Breast epithelium (tissue), 4 donors: ENCODE measurements at regions not wholly inside any gene's neighbourhood (a gene's known extent, or its start where the extent isn't known, plus 50 kb on each side); places are given as distances from the start of the nearest gene placed in this dataset.
A peak's percentile ranks its signal among the peaks of the same experiment; 100 is the strongest.

ENCODE experiments used
- DNase-seq, 2 donors: peaks; one replicate each; pipeline ENCODE4 v3.0.0-alpha.2; 2019; ENCODE audit warnings: low spot score in 2 of 2
- H3K27ac ChIP-seq, 2 donors: fragments of 200-600 bp; sonication (generic) in 1 of 2; one replicate each; pipeline ENCODE4 v1.5.1; 2016 to 2019; ENCODE audit warnings: mild to moderate bottlenecking in 1 of 2
- H3K27me3 ChIP-seq, 2 donors: fragments of 200-600 bp; sonication (generic) in 1 of 2; one replicate each; pipeline versions ENCODE4 v1.5.1 to v1.6.0; 2017 to 2019; ENCODE audit warnings: control low read depth in 1 of 2, mild to moderate bottlenecking in 1 of 2
- H3K36me3 ChIP-seq: fragments of 200-600 bp; one replicate; pipeline ENCODE4 v1.5.1; 2019
- H3K4me1 ChIP-seq, 2 donors: fragments of 200-600 bp; sonication (generic); one replicate each; pipeline ENCODE4 v1.5.1; 2016 to 2019; ENCODE audit warnings: control low read depth in 1 of 2
- H3K4me3 ChIP-seq, 3 donors: fragments of 200-600 bp; sonication (generic); 1 replicate in 2 of 3; 2 replicates in 1 of 3; pipeline ENCODE4 v1.5.1; 2016 to 2019; ENCODE audit warnings: mild to moderate bottlenecking in 3 of 3, moderate library complexity in 2 of 3
- H3K9me3 ChIP-seq, 2 donors: fragments of 200-600 bp; sonication (generic) in 1 of 2; one replicate each; pipeline ENCODE4 v1.5.1; 2016 to 2019; ENCODE audit warnings: control low read depth in 1 of 2
- POLR2A ChIP-seq: fragments of 450-650 bp; IDR thresholded peaks from one replicate; pipeline ENCODE4 v1.6.1; 2016; ENCODE audit warnings: antibody characterized with exemption, mild to moderate bottlenecking, moderate library complexity
- POLR2AphosphoS5 ChIP-seq, 3 donors: sonication (generic); formaldehyde crosslinking; IDR thresholded peaks; one replicate each; pipeline ENCODE4 v1.6.1; 2017; ENCODE audit warnings: antibody characterized with exemption in 3 of 3
- intact Hi-C: fragments of 100-400 bp; cut with DNase I; formaldehyde crosslinking; loops from one replicate; pipeline ENCODE4 v1.15.1; 2023; ENCODE audit warnings: low total_unique reads
- TF ChIP-seq, protein P1 (sequence below), 3 donors: fragments of 450-650 bp; IDR thresholded peaks; one replicate each; pipeline ENCODE4 v1.5.1; 2016 to 2017; ENCODE audit warnings: antibody characterized with exemption in 3 of 3, mild to moderate bottlenecking in 3 of 3, moderate library complexity in 3 of 3

DNA sequence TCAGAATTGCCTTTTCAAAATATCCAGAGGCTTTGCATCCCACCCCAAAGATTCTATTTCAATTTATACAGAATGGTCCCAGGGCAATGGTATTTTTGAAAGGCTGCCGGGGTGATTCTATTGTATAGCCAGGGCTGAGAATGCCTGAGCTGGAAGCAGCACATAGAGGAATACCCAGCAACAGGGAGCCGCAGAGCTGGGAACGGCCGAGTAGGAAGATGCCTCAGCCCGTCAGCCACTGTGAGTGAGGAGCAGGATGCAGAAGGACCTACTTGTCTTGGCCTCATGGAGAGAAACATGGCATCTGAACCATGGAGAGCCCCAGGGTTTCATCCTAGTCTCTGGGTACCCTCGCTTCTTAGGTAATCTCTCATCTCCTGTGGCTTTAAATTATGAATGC is 170.8 kb upstream of the FHL2 start:
- Histone ChIP-seq H3K27me3 (no peaks in the 10 kb centered on the region), H3K4me1 (no peaks in the 10 kb centered on the region), H3K9me3 (no peaks in the 10 kb centered on the region), H3K4me3 (no peak overlapping the region), H3K27ac (no peak overlapping the region), H3K36me3 (no peaks in the 10 kb centered on the region)
- intact Hi-C loops = no loop called here
- TF ChIP-seq POLR2AphosphoS5 (IDR thresholded peaks at IDR 0.05) (no peak), POLR2A (no peak)
- TF ChIP-seq, protein P1, sequence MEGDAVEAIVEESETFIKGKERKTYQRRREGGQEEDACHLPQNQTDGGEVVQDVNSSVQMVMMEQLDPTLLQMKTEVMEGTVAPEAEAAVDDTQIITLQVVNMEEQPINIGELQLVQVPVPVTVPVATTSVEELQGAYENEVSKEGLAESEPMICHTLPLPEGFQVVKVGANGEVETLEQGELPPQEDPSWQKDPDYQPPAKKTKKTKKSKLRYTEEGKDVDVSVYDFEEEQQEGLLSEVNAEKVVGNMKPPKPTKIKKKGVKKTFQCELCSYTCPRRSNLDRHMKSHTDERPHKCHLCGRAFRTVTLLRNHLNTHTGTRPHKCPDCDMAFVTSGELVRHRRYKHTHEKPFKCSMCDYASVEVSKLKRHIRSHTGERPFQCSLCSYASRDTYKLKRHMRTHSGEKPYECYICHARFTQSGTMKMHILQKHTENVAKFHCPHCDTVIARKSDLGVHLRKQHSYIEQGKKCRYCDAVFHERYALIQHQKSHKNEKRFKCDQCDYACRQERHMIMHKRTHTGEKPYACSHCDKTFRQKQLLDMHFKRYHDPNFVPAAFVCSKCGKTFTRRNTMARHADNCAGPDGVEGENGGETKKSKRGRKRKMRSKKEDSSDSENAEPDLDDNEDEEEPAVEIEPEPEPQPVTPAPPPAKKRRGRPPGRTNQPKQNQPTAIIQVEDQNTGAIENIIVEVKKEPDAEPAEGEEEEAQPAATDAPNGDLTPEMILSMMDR (IDR thresholded peaks at IDR 0.05) = no peak
- no peak for DNase-seq

DNA sequence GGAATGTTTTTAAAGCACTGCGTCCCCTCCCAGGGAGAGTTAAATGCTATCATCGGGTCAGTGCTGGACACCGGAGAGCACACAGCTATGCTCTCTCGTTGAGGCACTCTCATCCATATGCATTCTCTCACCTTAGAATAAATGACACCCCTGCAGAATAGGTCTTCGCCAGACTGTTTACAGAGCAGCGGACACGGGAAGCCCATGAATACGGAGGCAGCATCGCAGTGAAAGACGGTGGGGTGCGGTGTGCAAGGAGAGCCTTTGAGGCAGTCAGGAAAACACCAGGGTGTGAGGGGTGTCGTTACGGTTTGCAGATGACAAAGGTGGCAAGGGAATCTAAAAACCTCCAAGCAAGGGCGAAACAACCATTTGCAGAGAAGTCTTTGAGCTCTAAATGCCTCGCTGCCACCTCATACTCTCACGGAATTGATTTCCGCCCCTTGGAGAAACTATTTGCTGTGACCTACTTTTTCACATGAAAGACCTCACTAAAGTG is 169.2 kb upstream of the FHL2 start:
- TF ChIP-seq POLR2A (no peak), POLR2AphosphoS5 (IDR thresholded peaks at IDR 0.05) (no peak)
- TF ChIP-seq, protein P1 (IDR thresholded peaks at IDR 0.05) = no peak
- Histone ChIP-seq H3K36me3 (no peaks in the 10 kb centered on the region), H3K9me3 (no peaks in the 10 kb centered on the region), H3K27ac (no peak overlapping the region), H3K27me3 (no peaks in the 10 kb centered on the region), H3K4me3 (peak overlapping the region in 1 of 3 donors; percentile 1), H3K4me1 (no peaks in the 10 kb centered on the region)
- intact Hi-C loops = no loop called here
- no peak for DNase-seq

DNA sequence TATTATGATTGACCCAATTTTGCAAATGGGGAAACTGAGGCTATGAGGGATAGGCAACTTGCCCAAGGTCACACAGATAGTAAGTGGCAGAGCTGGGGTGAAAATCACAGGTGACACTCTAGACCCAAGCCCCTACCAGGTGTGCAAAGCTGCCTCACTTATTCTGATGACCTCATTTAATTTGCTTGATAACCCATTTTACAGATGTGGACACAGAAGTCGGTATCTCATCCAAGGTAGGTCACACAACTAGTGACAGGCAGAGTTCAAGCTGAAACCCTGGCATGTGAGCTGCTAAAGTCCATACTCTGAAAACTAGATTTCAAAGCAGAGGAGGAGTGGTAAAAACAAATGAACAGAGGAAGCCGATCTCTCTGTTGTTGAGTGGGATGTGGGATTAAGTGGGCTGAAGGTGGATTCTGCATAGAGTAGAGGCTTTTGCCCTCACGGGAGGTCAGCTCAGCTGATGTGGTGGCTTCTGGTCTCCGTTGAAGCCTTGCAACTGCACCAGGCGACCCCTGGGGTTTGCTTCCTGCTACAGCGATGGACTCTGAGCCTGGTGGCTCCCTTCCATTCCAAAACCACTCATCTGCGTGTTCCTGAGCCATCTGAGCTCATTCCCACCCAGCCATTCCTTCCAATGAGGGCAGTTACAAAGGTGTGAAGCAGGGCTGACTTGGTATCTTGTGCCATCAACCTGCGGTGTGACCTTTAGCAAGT is 164.3 kb upstream of the FHL2 start:
- Histone ChIP-seq H3K27ac (no peak overlapping the region), H3K4me3 (no peak overlapping the region), H3K9me3 (no peaks in the 10 kb centered on the region), H3K27me3 (no peaks in the 10 kb centered on the region), H3K36me3 (no peaks in the 10 kb centered on the region), H3K4me1 (no peaks in the 10 kb centered on the region)
- no peak for DNase-seq
- TF ChIP-seq POLR2AphosphoS5 (IDR thresholded peaks at IDR 0.05) (no peak), POLR2A (no peak)
- TF ChIP-seq, protein P1 (IDR thresholded peaks at IDR 0.05) = no peak
- intact Hi-C loops = no loop called here

DNA sequence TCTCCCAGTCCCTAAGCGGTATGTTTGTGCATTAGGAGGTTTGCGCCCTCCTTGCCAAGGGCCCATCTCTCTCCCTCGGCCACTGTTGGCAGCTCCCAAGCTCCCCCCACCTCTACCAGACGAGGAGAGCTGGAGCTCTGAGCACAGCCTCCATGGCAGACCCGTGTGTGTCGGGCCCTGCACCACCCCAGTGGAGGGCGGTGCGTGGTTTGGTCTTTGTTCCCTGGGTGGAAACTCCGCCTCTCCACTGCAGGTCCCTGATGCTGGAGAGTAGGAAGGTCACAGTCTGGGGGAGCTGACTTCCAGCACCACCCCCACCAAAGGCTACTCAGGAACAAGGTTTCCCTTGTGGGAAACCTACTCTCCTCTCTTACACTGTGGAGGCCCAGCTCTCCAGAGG is 162.6 kb upstream of the FHL2 start:
- Histone ChIP-seq H3K27ac (peak overlapping the region in 1 of 2 donors; percentile 7), H3K4me1 (peaks cover 0 to 5% of the 10 kb centered on the region in 2 donors), H3K36me3 (no peaks in the 10 kb centered on the region), H3K4me3 (no peak overlapping the region), H3K9me3 (no peaks in the 10 kb centered on the region), H3K27me3 (no peaks in the 10 kb centered on the region)
- TF ChIP-seq POLR2A (no peak), POLR2AphosphoS5 (IDR thresholded peaks at IDR 0.05) (no peak)
- TF ChIP-seq, protein P1 (IDR thresholded peaks at IDR 0.05) = no peak
- DNase-seq = no peak
- intact Hi-C loops = no loop called here

DNA sequence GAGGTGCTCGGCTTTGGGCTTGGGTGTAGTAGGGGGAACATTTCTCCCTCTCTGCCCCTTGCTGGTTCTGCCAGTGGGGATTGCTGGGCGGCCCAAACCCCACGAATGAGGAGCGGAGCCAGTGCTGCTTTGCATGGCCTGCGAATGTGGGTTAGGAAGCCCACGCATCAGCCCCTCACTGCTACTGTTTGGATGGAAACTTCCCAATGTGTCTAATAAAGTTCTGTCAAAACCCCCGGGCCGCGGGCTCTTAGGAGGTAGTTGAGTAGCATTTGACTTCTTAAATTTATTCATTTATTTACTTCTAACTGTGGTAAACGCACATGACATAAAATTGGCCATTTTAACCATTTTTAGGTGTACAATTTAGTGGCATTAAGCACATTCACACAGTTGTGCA is 161.3 kb upstream of the FHL2 start:
- no peak for DNase-seq

More for the DNA sequence above, 161.3 kb upstream of the FHL2 start:
- intact Hi-C loops = no loop called here
- no peaks in the 10 kb centered on the region for H3K27me3 ChIP-seq
- TF ChIP-seq POLR2AphosphoS5 (IDR thresholded peaks at IDR 0.05) (no peak), POLR2A (no peak)
- TF ChIP-seq, protein P1 (IDR thresholded peaks at IDR 0.05) = no peak
- no peak overlapping the region for H3K4me3 ChIP-seq
- no peaks in the 10 kb centered on the region for H3K9me3 ChIP-seq
- H3K27ac ChIP-seq = peak overlapping the region in 1 of 2 donors; percentile 7
- H3K4me1 ChIP-seq = peaks cover 0 to 5% of the 10 kb centered on the region in 2 donors
- H3K36me3 ChIP-seq = no peaks in the 10 kb centered on the region
